AG09319 (cell line): ENCODE measurements at regions not wholly inside any gene's neighbourhood (a gene's known extent, or its start where the extent isn't known, plus 50 kb on each side); places are given as distances from the start of the nearest gene placed in this dataset.

Experiments used
- DNase-seq: peaks from one replicate; pipeline ENCODE4 v3.0.0-alpha.2; 2010; ENCODE audit warnings: low read depth; ENCODE audit errors: extremely low read depth
- CTCF ChIP-seq: IDR thresholded peaks from 2 replicates; pipeline ENCODE4 v1.5.1; 2011; ENCODE audit warnings: low read depth, mild to moderate bottlenecking, inconsistent platforms, low read length, moderate library complexity

- no peak for DNase-seq
- no peak for TF ChIP-seq CTCF
Observed at GRCh38 chr13:104411141-104411765, 1345.0 kb upstream of the SLC10A2 start.

GRCh38 chr13:104408733-104409132 is 1342.5 kb upstream of the SLC10A2 start:
- DNase-seq: no peak
- no peak for TF ChIP-seq CTCF

- TF ChIP-seq CTCF: no peak
- no peak for DNase-seq
Observed at GRCh38 chr13:104404325-104404724, 1338.1 kb upstream of the SLC10A2 start.

- no peak for DNase-seq
- no peak for TF ChIP-seq CTCF
Observed at GRCh38 chr13:104389691-104390090, 1323.5 kb upstream of the SLC10A2 start.

- TF ChIP-seq CTCF: no peak
- no peak for DNase-seq
Observed at GRCh38 chr13:104387510-104387909, 1321.3 kb upstream of the SLC10A2 start.

- no peak for DNase-seq
Observed at GRCh38 chr13:104385404-104385803, 1319.2 kb upstream of the SLC10A2 start.

GRCh38 chr13:104382951-104383350 is 1316.7 kb upstream of the SLC10A2 start:
- no peak for TF ChIP-seq CTCF
- DNase-seq: no peak

More at GRCh38 chr13:104385404-104385803, 1319.2 kb upstream of the SLC10A2 start:
- no peak for TF ChIP-seq CTCF
